ENCODE measurements at regions not wholly inside any gene's neighbourhood (a gene's known extent, or its start where the extent isn't known, plus 50 kb on each side); places are given as distances from the start of the nearest gene placed in this dataset.

- no peak for ATAC-seq
- CTCF ChIA-PET, result no interaction called here
Measured at GRCh38 chr4:167939863-167940616, 152.3 kb upstream of the ANXA10 start.

GRCh38 chr4:167943872-167944505 is 148.3 kb upstream of the ANXA10 start:
- intact Hi-C loops (cut with micrococcal nuclease), result no loop called here
- DNase-seq (no peak), ATAC-seq (no peak)
- Mint-ChIP-seq H3K9me3 (no peaks in the 10 kb centered on the region), H3K4me3 (no peak overlapping the region), H3K4me1 (ENCODE audit: low read depth) (no peaks in the 10 kb centered on the region), H3K27me3 (no peaks in the 10 kb centered on the region), H3K27ac (no peak overlapping the region), H3K36me3 (ENCODE audit: low read depth) (no peaks in the 10 kb centered on the region)
- CTCF ChIA-PET, result no interaction called here
- TF ChIP-seq CTCF (IDR thresholded peaks at IDR 0.05), result no peak
- POLR2A ChIA-PET, result no interaction called here

More at GRCh38 chr4:167939863-167940616, 152.3 kb upstream of the ANXA10 start:
- Mint-ChIP-seq H3K4me1 (ENCODE audit: low read depth) (no peaks in the 10 kb centered on the region), H3K36me3 (ENCODE audit: low read depth) (no peaks in the 10 kb centered on the region), H3K9me3 (no peaks in the 10 kb centered on the region), H3K4me3 (no peak overlapping the region), H3K27ac (no peak overlapping the region), H3K27me3 (no peaks in the 10 kb centered on the region)
- no peak for DNase-seq
- POLR2A ChIA-PET, result no interaction called here
- no peak for TF ChIP-seq CTCF (IDR thresholded peaks at IDR 0.05)
- intact Hi-C loops (cut with micrococcal nuclease), result no loop called here

GRCh38 chr4:167944721-167945120 is 147.6 kb upstream of the ANXA10 start:
- H3K9me3 Mint-ChIP-seq, result no peaks in the 10 kb centered on the region
- ChIA-PET CTCF (no interaction called here), POLR2A (no interaction called here)
- intact Hi-C loops (cut with micrococcal nuclease), result no loop called here
- no peak overlapping the region for H3K27ac Mint-ChIP-seq
- no peak for ATAC-seq
- no peaks in the 10 kb centered on the region for H3K36me3 Mint-ChIP-seq (ENCODE audit: low read depth)
- H3K4me3 Mint-ChIP-seq, result no peak overlapping the region
- TF ChIP-seq CTCF (IDR thresholded peaks at IDR 0.05), result no peak
- no peak for DNase-seq
- H3K4me1 Mint-ChIP-seq (ENCODE audit: low read depth), result no peaks in the 10 kb centered on the region
- H3K27me3 Mint-ChIP-seq, result no peaks in the 10 kb centered on the region

- POLR2A ChIA-PET, result no interaction called here
- Mint-ChIP-seq H3K9me3 (peaks cover 15% of the 10 kb centered on the region), H3K4me1 (ENCODE audit: low read depth) (no peaks in the 10 kb centered on the region), H3K4me3 (no peak overlapping the region), H3K36me3 (ENCODE audit: low read depth) (no peaks in the 10 kb centered on the region), H3K27me3 (no peaks in the 10 kb centered on the region), H3K27ac (no peak overlapping the region)
- intact Hi-C loops (cut with micrococcal nuclease), result no loop called here
- CTCF ChIA-PET, result no interaction called here
- ATAC-seq (no peak), DNase-seq (no peak)
- no peak for TF ChIP-seq CTCF (IDR thresholded peaks at IDR 0.05)
Measured at GRCh38 chr4:167955006-167955405, 137.3 kb upstream of the ANXA10 start.

GRCh38 chr4:167956676-167957075 is 135.7 kb upstream of the ANXA10 start:
- intact Hi-C loops (cut with micrococcal nuclease), result no loop called here
- Mint-ChIP-seq H3K4me3 (no peak overlapping the region), H3K4me1 (ENCODE audit: low read depth) (no peaks in the 10 kb centered on the region), H3K9me3 (peaks cover 10% of the 10 kb centered on the region), H3K27ac (no peak overlapping the region), H3K36me3 (ENCODE audit: low read depth) (no peaks in the 10 kb centered on the region), H3K27me3 (no peaks in the 10 kb centered on the region)
- ATAC-seq, result no peak
- TF ChIP-seq CTCF (IDR thresholded peaks at IDR 0.05), result no peak
- CTCF ChIA-PET, result no interaction called here
- POLR2A ChIA-PET, result no interaction called here
- no peak for DNase-seq
